Kidney (tissue), 13 donors: ENCODE measurements at regions not wholly inside any gene's neighbourhood (a gene's known extent, or its start where the extent isn't known, plus 50 kb on each side); places are given as distances from the start of the nearest gene placed in this dataset.
A peak's percentile ranks its signal among the peaks of the same experiment; 100 is the strongest.

Source experiments
- DNase-seq, 5 donors: peaks; one replicate each; pipeline ENCODE4 v3.0.0-alpha.2; 2013 to 2020
- FAIRE-seq: peaks from 2 replicates; lab custom pipeline; 2012; peaks lifted over from hg19 to GRCh38; lab: Jason Lieb, UNC
- H3K27ac ChIP-seq, 2 donors: one replicate each; pipeline ENCODE4 v1.7.0; 2013; ENCODE audit warnings: low read depth in 2 of 2, low read length in 2 of 2, inconsistent platforms in 1 of 2
- H3K27me3 ChIP-seq: one replicate; pipeline ENCODE4 v1.7.1; 2013; ENCODE audit warnings: low read length, inconsistent platforms; ENCODE audit not compliant: control insufficient read depth, insufficient read depth
- H3K36me3 ChIP-seq, 3 donors: one replicate each; pipeline versions ENCODE4 v1.7.0 to v1.7.1; 2013; ENCODE audit warnings: low read length in 3 of 3, control low read depth in 1 of 3, inconsistent platforms in 1 of 3; ENCODE audit not compliant: insufficient read depth in 3 of 3, control insufficient read depth in 2 of 3
- H3K4me1 ChIP-seq, 3 donors: one replicate each; pipeline versions ENCODE4 v1.7.0 to v1.7.1; 2013; ENCODE audit warnings: low read length in 3 of 3, inconsistent platforms in 1 of 3, low read depth in 1 of 3; ENCODE audit not compliant: control insufficient read depth in 2 of 3, insufficient read depth in 2 of 3
- H3K4me3 ChIP-seq, 3 donors: one replicate each; pipeline versions ENCODE4 v1.7.0 to v1.8.1; 2013; ENCODE audit warnings: low read length in 3 of 3, control low read depth in 1 of 3, inconsistent platforms in 1 of 3
- H3K9ac ChIP-seq, 3 donors: one replicate each; pipeline versions ENCODE4 v1.7.0 to v1.7.1; 2013; ENCODE audit warnings: low read length in 3 of 3, control low read depth in 1 of 3, inconsistent platforms in 1 of 3
- H3K9me3 ChIP-seq, 3 donors: one replicate each; pipeline versions ENCODE4 v1.7.0 to v1.7.1; 2013; ENCODE audit warnings: low read length in 3 of 3, control low read depth in 1 of 3, inconsistent platforms in 1 of 3; ENCODE audit not compliant: control insufficient read depth in 2 of 3, insufficient read depth in 1 of 3
- intact Hi-C: fragments of 100-400 bp; cut with DNase I; formaldehyde crosslinking; loops from one replicate; pipeline ENCODE4 v1.11.1; 2022
- TF ChIP-seq, protein P1 (sequence below): IDR thresholded peaks from 3 replicates; pipeline ENCODE4 v1.5.1; 2012; ENCODE audit warnings: mild to moderate bottlenecking, moderate library complexity, borderline replicate concordance; ENCODE audit not compliant: insufficient read depth; ENCODE audit errors: extremely low read depth
- donor health status: control.
- donor health status: control.
- donor health status: control.
- donor health status: control.
- donor health status: control.
- donor health status: DM: yes; HTN: yes; CAD: no.
- donor health status: Normal renal cell carcinoma (clear cell type).

DNA sequence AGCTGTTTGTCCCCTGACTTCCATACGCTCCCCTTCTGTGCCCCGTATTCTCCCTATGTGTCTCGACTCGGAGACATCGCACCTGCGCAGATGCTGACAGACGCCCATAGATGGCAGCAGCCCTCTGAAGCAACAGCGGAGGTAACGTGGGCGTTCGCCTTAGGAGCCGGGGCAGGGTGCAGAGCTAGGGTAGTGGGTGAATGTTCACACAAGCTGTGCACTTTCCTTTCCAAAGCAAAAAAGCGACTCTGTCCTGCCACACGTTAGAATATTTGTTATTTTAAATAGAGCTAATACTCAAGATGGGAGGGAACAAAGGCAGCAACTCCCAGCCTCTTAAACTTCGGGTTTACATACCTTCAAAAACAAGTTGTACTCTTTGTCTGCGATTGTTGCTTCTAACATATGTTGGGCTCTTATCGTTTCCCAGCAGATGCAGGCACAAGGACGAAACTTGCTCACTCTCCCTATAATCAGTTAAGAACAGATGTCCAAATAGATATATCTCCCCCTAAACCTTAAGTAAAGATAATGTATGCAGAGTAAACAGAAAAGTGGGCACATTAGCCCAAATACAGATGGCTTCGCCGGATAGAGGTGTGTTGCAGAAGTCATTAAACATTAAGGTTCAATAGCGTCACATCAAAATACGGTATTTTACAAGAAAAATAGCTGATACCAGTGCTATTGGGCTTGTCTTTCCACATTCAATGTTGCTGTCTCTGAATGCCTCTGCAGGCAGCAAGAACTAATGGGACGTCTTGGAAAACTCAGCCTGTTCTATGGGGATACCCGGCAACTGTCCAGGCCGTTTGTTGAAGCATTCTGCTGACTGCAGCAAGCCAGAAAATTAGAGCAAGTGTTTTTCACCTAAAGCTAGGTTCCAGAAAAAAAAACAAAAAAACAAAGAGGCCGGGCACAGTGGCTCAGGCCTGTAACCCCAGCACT, 340.3 kb upstream of the PRKCQ start:
- H3K27me3 ChIP-seq, result no peaks in the 10 kb centered on the region
- H3K9me3 ChIP-seq, result no peaks in the 10 kb centered on the region
- H3K27ac ChIP-seq, result no peak overlapping the region
- H3K4me3 ChIP-seq, result peak overlapping the region in 2 of 3 donors; percentile 22
- intact Hi-C loops, result no loop called here
- DNase-seq (peak; percentile 69 to 88 (median 74)), FAIRE-seq (no peak)
- no peaks in the 10 kb centered on the region for H3K36me3 ChIP-seq
- TF ChIP-seq, protein P1, sequence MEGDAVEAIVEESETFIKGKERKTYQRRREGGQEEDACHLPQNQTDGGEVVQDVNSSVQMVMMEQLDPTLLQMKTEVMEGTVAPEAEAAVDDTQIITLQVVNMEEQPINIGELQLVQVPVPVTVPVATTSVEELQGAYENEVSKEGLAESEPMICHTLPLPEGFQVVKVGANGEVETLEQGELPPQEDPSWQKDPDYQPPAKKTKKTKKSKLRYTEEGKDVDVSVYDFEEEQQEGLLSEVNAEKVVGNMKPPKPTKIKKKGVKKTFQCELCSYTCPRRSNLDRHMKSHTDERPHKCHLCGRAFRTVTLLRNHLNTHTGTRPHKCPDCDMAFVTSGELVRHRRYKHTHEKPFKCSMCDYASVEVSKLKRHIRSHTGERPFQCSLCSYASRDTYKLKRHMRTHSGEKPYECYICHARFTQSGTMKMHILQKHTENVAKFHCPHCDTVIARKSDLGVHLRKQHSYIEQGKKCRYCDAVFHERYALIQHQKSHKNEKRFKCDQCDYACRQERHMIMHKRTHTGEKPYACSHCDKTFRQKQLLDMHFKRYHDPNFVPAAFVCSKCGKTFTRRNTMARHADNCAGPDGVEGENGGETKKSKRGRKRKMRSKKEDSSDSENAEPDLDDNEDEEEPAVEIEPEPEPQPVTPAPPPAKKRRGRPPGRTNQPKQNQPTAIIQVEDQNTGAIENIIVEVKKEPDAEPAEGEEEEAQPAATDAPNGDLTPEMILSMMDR, result peak; percentile 59
- no peaks in the 10 kb centered on the region for H3K4me1 ChIP-seq
- no peak overlapping the region for H3K9ac ChIP-seq

DNA sequence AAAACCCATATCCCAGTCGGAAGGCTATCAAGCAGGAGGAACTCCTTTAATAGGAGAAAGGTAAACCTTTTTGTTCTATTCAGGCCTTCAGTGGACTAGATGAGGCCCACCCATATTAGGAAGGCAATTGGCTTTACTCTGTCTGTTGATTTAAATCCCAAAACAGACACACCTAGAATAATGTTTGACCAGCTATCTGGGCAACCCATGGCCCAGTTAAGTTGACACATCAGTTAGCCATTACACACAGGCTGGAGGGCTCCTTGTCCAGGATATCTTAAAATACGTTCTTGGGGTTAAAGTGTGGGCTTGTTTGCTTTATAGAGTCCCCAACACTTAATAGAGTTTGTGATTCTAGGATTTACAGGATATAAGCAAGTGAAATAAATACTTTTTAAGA, 339.0 kb upstream of the PRKCQ start:
- Histone ChIP-seq H3K4me3 (no peak overlapping the region), H3K27ac (no peak overlapping the region), H3K9ac (no peak overlapping the region), H3K4me1 (no peaks in the 10 kb centered on the region), H3K27me3 (no peaks in the 10 kb centered on the region), H3K36me3 (no peaks in the 10 kb centered on the region), H3K9me3 (no peaks in the 10 kb centered on the region)
- intact Hi-C loops, result no loop called here
- TF ChIP-seq, protein P1, result no peak
- DNase-seq, result no peak
- no peak for FAIRE-seq

DNA sequence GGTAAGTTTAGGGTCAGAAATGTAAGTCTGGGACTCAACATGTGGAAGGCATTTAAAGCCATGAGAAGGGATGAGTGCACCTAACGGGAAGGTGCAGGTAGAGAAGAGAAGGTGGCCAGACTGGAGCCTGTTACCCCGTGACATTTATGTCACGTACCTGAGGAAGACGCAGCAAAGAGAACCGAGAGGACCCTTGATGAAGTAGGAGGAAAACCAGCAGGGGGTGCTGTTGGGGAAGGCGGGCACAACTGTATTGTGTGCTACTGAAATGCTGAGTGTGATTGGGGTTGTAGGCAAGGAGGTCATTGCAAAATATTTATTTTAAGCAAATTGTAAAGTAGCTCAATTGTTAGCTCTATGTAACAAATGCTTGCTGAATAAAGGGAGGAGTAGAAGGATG, 338.2 kb upstream of the PRKCQ start:
- peak in 1 of 5 donors; percentile 29 for DNase-seq
- intact Hi-C loops, result no loop called here
- TF ChIP-seq, protein P1, result peak; percentile 40
- H3K27me3 ChIP-seq, result no peaks in the 10 kb centered on the region
- no peak overlapping the region for H3K4me3 ChIP-seq
- no peaks in the 10 kb centered on the region for H3K36me3 ChIP-seq
- no peak overlapping the region for H3K9ac ChIP-seq
- no peaks in the 10 kb centered on the region for H3K9me3 ChIP-seq
- H3K4me1 ChIP-seq, result no peaks in the 10 kb centered on the region
- H3K27ac ChIP-seq, result no peak overlapping the region
- FAIRE-seq, result no peak
